ENCODE measurements at regions not wholly inside any gene's neighbourhood (a gene's known extent, or its start where the extent isn't known, plus 50 kb on each side); places are given as distances from the start of the nearest gene placed in this dataset.

GRCh38 chr1:105027838-105028471, 1278.3 kb downstream of the AMY1C start:
- no peak for DNase-seq
- intact Hi-C loops (cut with micrococcal nuclease) = no loop called here

GRCh38 chr1:105072446-105072845, 1322.7 kb downstream of the AMY1C start:
- H3K27me3 ChIP-seq (ENCODE audit: low read depth) = no peaks in the 10 kb centered on the region
- no peaks in the 10 kb centered on the region for H3K4me1 ChIP-seq
- intact Hi-C loops (cut with micrococcal nuclease) = no loop called here
- DNase-seq = no peak
- no peak overlapping the region for H3K4me3 ChIP-seq
- H3K36me3 ChIP-seq = no peaks in the 10 kb centered on the region
- no peak overlapping the region for H3K27ac ChIP-seq (replicated peaks)
- peaks cover 13% of the 10 kb centered on the region for H3K9me3 ChIP-seq (replicated peaks)
- no peak for TF ChIP-seq CTCF (IDR thresholded peaks at IDR 0.05; ENCODE audit: borderline replicate concordance)

More at GRCh38 chr1:105027838-105028471, 1278.3 kb downstream of the AMY1C start:
- no peak overlapping the region for H3K4me3 ChIP-seq
- no peak for TF ChIP-seq CTCF (IDR thresholded peaks at IDR 0.05; ENCODE audit: borderline replicate concordance)
- H3K4me1 ChIP-seq = no peaks in the 10 kb centered on the region
- no peaks in the 10 kb centered on the region for H3K27me3 ChIP-seq (ENCODE audit: low read depth)
- H3K36me3 ChIP-seq = no peaks in the 10 kb centered on the region
- H3K9me3 ChIP-seq (replicated peaks) = no peaks in the 10 kb centered on the region
- no peak overlapping the region for H3K27ac ChIP-seq (replicated peaks)

- H3K36me3 ChIP-seq = no peaks in the 10 kb centered on the region
- no peak overlapping the region for H3K4me3 ChIP-seq
- H3K27ac ChIP-seq (replicated peaks) = no peak overlapping the region
These were observed 1323.2 kb downstream of the AMY1C start for GRCh38 chr1:105072850-105073249.

GRCh38 chr1:105073660-105074059, 1324.0 kb downstream of the AMY1C start:
- Histone ChIP-seq H3K4me1 (no peaks in the 10 kb centered on the region), H3K27me3 (ENCODE audit: low read depth) (no peaks in the 10 kb centered on the region), H3K27ac (replicated peaks) (no peak overlapping the region), H3K4me3 (no peak overlapping the region), H3K36me3 (no peaks in the 10 kb centered on the region), H3K9me3 (replicated peaks) (peaks cover 1% of the 10 kb centered on the region)
- intact Hi-C loops (cut with micrococcal nuclease) = no loop called here
- DNase-seq = no peak
- TF ChIP-seq CTCF (IDR thresholded peaks at IDR 0.05; ENCODE audit: borderline replicate concordance) = no peak

More at GRCh38 chr1:105072850-105073249, 1323.2 kb downstream of the AMY1C start:
- Histone ChIP-seq H3K4me1 (no peaks in the 10 kb centered on the region), H3K9me3 (replicated peaks) (peaks cover 9% of the 10 kb centered on the region), H3K27me3 (ENCODE audit: low read depth) (no peaks in the 10 kb centered on the region)
- intact Hi-C loops (cut with micrococcal nuclease) = no loop called here
- DNase-seq = no peak
- no peak for TF ChIP-seq CTCF (IDR thresholded peaks at IDR 0.05; ENCODE audit: borderline replicate concordance)

GRCh38 chr1:105083611-105084010, 1333.9 kb downstream of the AMY1C start:
- TF ChIP-seq CTCF (IDR thresholded peaks at IDR 0.05; ENCODE audit: borderline replicate concordance) = no peak
- DNase-seq = no peak
- Histone ChIP-seq H3K4me3 (no peak overlapping the region), H3K27me3 (ENCODE audit: low read depth) (no peaks in the 10 kb centered on the region), H3K4me1 (no peaks in the 10 kb centered on the region), H3K9me3 (replicated peaks) (no peaks in the 10 kb centered on the region), H3K36me3 (no peaks in the 10 kb centered on the region), H3K27ac (replicated peaks) (no peak overlapping the region)
- intact Hi-C loops (cut with micrococcal nuclease) = no loop called here

Measured in left ventricle myocardium inferior (tissue), 1 donor.